Mesenchymal stem cell (in vitro differentiated cells and primary cell): ENCODE measurements at regions not wholly inside any gene's neighbourhood (a gene's known extent, or its start where the extent isn't known, plus 50 kb on each side); places are given as distances from the start of the nearest gene placed in this dataset.
"Not testable (repeated sequence)": the region's sequence is repeated elsewhere in the genome, so short reads cannot be mapped to it uniquely, and the experiment has no call there.

Experiments
- DNase-seq: peaks from one replicate; pipeline ENCODE4 v3.0.0-alpha.2; 2013
- H2AFZ ChIP-seq: one replicate; pipeline ENCODE4 v1.6.1; 2013; ENCODE audit warnings: low read depth, mild to moderate bottlenecking, control low read depth, inconsistent platforms, low read length, moderate library complexity
- H2AK5ac ChIP-seq: 2 replicates; pipeline ENCODE4 v1.6.1; 2013; ENCODE audit warnings: low read length, moderate library complexity, mild to moderate bottlenecking, inconsistent platforms; ENCODE audit not compliant: severe bottlenecking
- H2BK120ac ChIP-seq: one replicate; pipeline ENCODE4 v1.6.1; 2013; ENCODE audit warnings: low read depth, mild to moderate bottlenecking, inconsistent platforms, low read length, moderate library complexity
- H2BK12ac ChIP-seq, 2 experiments: one replicate each; pipeline ENCODE4 v1.6.1; 2013; ENCODE audit warnings: inconsistent platforms in 2 of 2, low read length in 2 of 2, mild to moderate bottlenecking in 2 of 2, moderate library complexity in 2 of 2, control low read depth in 1 of 2
- H2BK15ac ChIP-seq: one replicate; pipeline ENCODE4 v1.6.1; 2013; ENCODE audit warnings: mild to moderate bottlenecking, low read depth, inconsistent platforms; ENCODE audit not compliant: poor library complexity, severe bottlenecking
- H2BK5ac ChIP-seq: 2 replicates; pipeline ENCODE4 v1.6.1; 2013; ENCODE audit warnings: low read depth, mild to moderate bottlenecking, low read length, control low read depth, inconsistent platforms; ENCODE audit not compliant: poor library complexity, severe bottlenecking
- H3K14ac ChIP-seq, 2 experiments: one replicate each; pipeline ENCODE4 v1.6.1; 2013; ENCODE audit warnings: inconsistent platforms in 2 of 2, low read length in 2 of 2, control low read depth in 1 of 2, mild to moderate bottlenecking in 1 of 2, moderate library complexity in 1 of 2
- H3K18ac ChIP-seq, 2 experiments: one replicate each; pipeline ENCODE4 v1.6.1; 2013; ENCODE audit warnings: inconsistent platforms in 2 of 2, low read length in 2 of 2, control low read depth in 1 of 2, low read depth in 1 of 2, mild to moderate bottlenecking in 1 of 2
- H3K23ac ChIP-seq, 2 experiments: one replicate each; pipeline ENCODE4 v1.6.1; 2013; ENCODE audit warnings: inconsistent platforms in 2 of 2, low read length in 2 of 2, mild to moderate bottlenecking in 2 of 2, moderate library complexity in 2 of 2, control low read depth in 1 of 2
- H3K27ac ChIP-seq: 2 replicates; pipeline ENCODE4 v1.5.1; 2013; ENCODE audit warnings: mild to moderate bottlenecking, moderate library complexity, low read length, control low read depth, inconsistent platforms; ENCODE audit not compliant: poor library complexity, severe bottlenecking
- H3K27me3 ChIP-seq, 2 experiments: 2 replicates each; pipeline versions ENCODE4 v1.6.1 to v1.7.0; 2013; ENCODE audit warnings: low read length in 2 of 2, mild to moderate bottlenecking in 2 of 2, moderate library complexity in 2 of 2, control low read depth in 1 of 2, inconsistent platforms in 1 of 2; ENCODE audit not compliant: control insufficient read depth in 1 of 2, insufficient read depth in 1 of 2
- H3K36me3 ChIP-seq, 2 experiments: 2 replicates each; pipeline versions ENCODE4 v1.6.1 to v1.7.0; 2013; ENCODE audit warnings: low read length in 2 of 2, control low read depth in 1 of 2, inconsistent platforms in 1 of 2, low read depth in 1 of 2, mild to moderate bottlenecking in 1 of 2; ENCODE audit not compliant: insufficient read depth in 2 of 2, control insufficient read depth in 1 of 2
- H3K4ac ChIP-seq, 2 experiments: one replicate each; pipeline ENCODE4 v1.6.1; 2013; ENCODE audit warnings: inconsistent platforms in 2 of 2, low read length in 2 of 2, mild to moderate bottlenecking in 2 of 2, moderate library complexity in 2 of 2, control low read depth in 1 of 2, low read depth in 1 of 2
- H3K4me1 ChIP-seq: 2 replicates; pipeline ENCODE4 v1.6.1; 2013; ENCODE audit warnings: low read depth, low read length, control low read depth; ENCODE audit not compliant: control insufficient read depth, insufficient read depth
- H3K4me2 ChIP-seq: 2 replicates; pipeline ENCODE4 v1.6.1; 2013; ENCODE audit warnings: low read length, mild to moderate bottlenecking, inconsistent platforms; ENCODE audit not compliant: poor library complexity, severe bottlenecking
- H3K4me3 ChIP-seq, 2 experiments: 2 replicates each; pipeline versions ENCODE4 v1.5.1 to v1.7.0; 2013; ENCODE audit warnings: low read length in 2 of 2, mild to moderate bottlenecking in 2 of 2, control low read depth in 1 of 2, low read depth in 1 of 2; ENCODE audit not compliant: insufficient read depth in 1 of 2
- H3K79me1 ChIP-seq: replicated peaks from 2 replicates; pipeline ENCODE4 v1.6.1; 2013; ENCODE audit warnings: mild to moderate bottlenecking, control low read depth, low read length, inconsistent platforms; ENCODE audit not compliant: poor library complexity, severe bottlenecking
- H3K9ac ChIP-seq: 2 replicates; pipeline ENCODE4 v1.7.0; 2013; ENCODE audit warnings: mild to moderate bottlenecking, low read length, moderate library complexity
- H3K9me3 ChIP-seq: 2 replicates; pipeline ENCODE4 v1.7.0; 2013; ENCODE audit warnings: mild to moderate bottlenecking, low read length; ENCODE audit not compliant: control insufficient read depth
- H4K8ac ChIP-seq: one replicate; pipeline ENCODE4 v1.6.1; 2013; ENCODE audit warnings: inconsistent platforms, mild to moderate bottlenecking, low read length, moderate library complexity
- H4K91ac ChIP-seq: one replicate; pipeline ENCODE4 v1.6.1; 2013; ENCODE audit warnings: mild to moderate bottlenecking, low read length, inconsistent platforms
- WGBS: methylation state at CpG from one replicate; pipeline ENCODE4 v1.1.7; 2013; ENCODE audit warnings: mixed read lengths; 5-methylcytosine and 5-hydroxymethylcytosine counted together

DNA sequence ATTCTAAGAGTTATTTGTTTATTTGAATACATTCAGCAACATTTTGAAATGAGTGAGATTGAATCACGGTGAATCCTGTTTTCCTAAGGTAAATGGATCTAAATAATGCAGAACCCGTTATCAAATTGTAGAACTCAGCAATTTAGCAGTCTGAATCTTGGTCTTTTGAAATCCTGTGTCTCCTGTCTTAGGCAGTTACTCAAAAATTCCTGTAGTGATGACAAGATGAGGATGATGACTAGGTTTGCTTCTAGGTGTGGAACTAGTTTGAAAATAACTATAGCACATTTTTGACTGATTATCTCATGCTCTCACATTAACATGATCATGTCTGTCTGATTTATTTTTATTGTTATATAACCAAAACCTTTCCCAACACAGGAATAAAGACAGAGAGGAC, 115.0 kb downstream of the RAP2B start:
- no peak overlapping the region for H2BK120ac ChIP-seq
- peaks cover 0 to 3% of the 10 kb centered on the region in 2 experiments for H3K36me3 ChIP-seq
- no peak overlapping the region for H2BK15ac ChIP-seq
- H3K4me1 ChIP-seq = no peaks in the 10 kb centered on the region
- no peak overlapping the region for H3K27ac ChIP-seq
- H2BK5ac ChIP-seq = no peak overlapping the region
- no peak overlapping the region for H3K23ac ChIP-seq
- H2AK5ac ChIP-seq = no peak overlapping the region
- no peaks in the 10 kb centered on the region for H3K9me3 ChIP-seq
- H3K4me3 ChIP-seq = no peak overlapping the region
- no peak overlapping the region for H4K8ac ChIP-seq
- H3K79me1 ChIP-seq = no peaks in the 10 kb centered on the region
- no peak overlapping the region for H4K91ac ChIP-seq
- H2AFZ ChIP-seq = no peak overlapping the region
- no peak overlapping the region for H2BK12ac ChIP-seq
- H3K4me2 ChIP-seq = no peak overlapping the region
- H3K9ac ChIP-seq = no peak overlapping the region
- DNase-seq = no peak
- H3K14ac ChIP-seq = no peak overlapping the region
- H3K18ac ChIP-seq = no peak overlapping the region
- H3K4ac ChIP-seq = no peak overlapping the region
- no peaks in the 10 kb centered on the region for H3K27me3 ChIP-seq
- WGBS = 96% methylated on average over 2 of the region's 2 CpGs

DNA sequence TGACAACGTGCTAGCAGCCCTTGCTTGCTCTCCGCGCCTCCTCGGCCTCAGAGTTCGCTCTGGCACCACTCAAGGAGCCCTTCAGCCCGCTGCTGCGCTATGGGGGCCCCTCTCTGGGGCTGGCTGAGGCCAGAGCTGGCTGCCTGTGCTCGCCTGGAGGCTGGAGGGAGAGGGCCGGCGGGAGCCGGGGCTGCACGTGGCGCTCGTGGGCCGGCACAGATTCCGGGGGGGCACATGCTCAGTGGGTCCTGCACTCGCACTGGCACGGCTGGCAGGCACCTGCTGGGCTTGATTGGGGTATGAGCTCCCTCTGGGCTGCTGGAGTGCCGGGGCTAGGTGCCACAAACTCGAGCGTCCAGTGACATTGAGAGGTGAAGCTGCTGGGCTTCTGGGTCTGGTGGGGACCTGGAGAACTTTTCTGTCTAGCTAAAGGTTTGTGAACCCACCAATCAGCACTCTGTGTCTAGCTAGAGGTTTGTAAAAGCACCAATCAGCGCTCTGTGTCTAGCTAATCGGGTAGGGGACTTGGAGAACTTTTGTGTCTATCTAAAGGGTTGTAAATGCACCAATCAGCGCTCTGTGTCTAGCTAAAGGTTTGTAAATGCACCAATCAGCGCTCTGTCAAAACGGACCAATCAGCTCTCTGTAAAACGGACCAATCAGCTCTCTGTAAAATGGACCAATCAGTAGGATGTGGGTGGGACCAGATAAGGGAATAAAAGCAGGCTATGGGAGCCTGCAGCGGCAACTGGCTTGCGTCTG, 119.4 kb downstream of the RAP2B start:
- not testable (repeated sequence) for H2AK5ac ChIP-seq, H2AFZ ChIP-seq, H2BK15ac ChIP-seq, DNase-seq, H3K14ac ChIP-seq, H4K8ac ChIP-seq, H3K27me3 ChIP-seq, H3K36me3 ChIP-seq, H3K4ac ChIP-seq, H2BK5ac ChIP-seq, H3K79me1 ChIP-seq, H3K9me3 ChIP-seq, H3K18ac ChIP-seq, H4K91ac ChIP-seq, H2BK120ac ChIP-seq, H3K4me1 ChIP-seq, H3K9ac ChIP-seq, H3K4me2 ChIP-seq, H3K23ac ChIP-seq, H3K4me3 ChIP-seq, H3K27ac ChIP-seq
- peak overlapping the region in 1 of 2 experiments; percentile 48 for H2BK12ac ChIP-seq
- 93% methylated on average over 29 of the region's 29 CpGs for WGBS

GRCh38 chr3:153282355-153282754, 120.3 kb downstream of the RAP2B start:
- no peaks in the 10 kb centered on the region for H3K27me3 ChIP-seq
- no peak overlapping the region for H3K18ac ChIP-seq
- no peak overlapping the region for H2BK12ac ChIP-seq
- no peak overlapping the region for H3K14ac ChIP-seq
- H3K4me3 ChIP-seq = no peak overlapping the region
- H2AK5ac ChIP-seq = no peak overlapping the region
- DNase-seq = no peak
- H3K9ac ChIP-seq = no peak overlapping the region
- H3K23ac ChIP-seq = no peak overlapping the region
- H3K4me2 ChIP-seq = no peak overlapping the region
- H2AFZ ChIP-seq = no peak overlapping the region
- H3K36me3 ChIP-seq = peaks cover 0 to 3% of the 10 kb centered on the region in 2 experiments
- 97% methylated on average over 5 of the region's 5 CpGs for WGBS
- no peak overlapping the region for H2BK15ac ChIP-seq
- no peak overlapping the region for H2BK120ac ChIP-seq
- H3K79me1 ChIP-seq = no peaks in the 10 kb centered on the region
- no peak overlapping the region for H4K91ac ChIP-seq
- H3K9me3 ChIP-seq = no peaks in the 10 kb centered on the region
- no peak overlapping the region for H3K27ac ChIP-seq
- H3K4ac ChIP-seq = no peak overlapping the region
- peaks cover 2% of the 10 kb centered on the region for H3K4me1 ChIP-seq
- no peak overlapping the region for H2BK5ac ChIP-seq
- H4K8ac ChIP-seq = no peak overlapping the region

- Histone ChIP-seq H2BK12ac (no peak overlapping the region), H3K27ac (no peak overlapping the region), H2BK15ac (no peak overlapping the region), H4K8ac (no peak overlapping the region), H2AK5ac (no peak overlapping the region), H3K4me1 (peaks cover 2% of the 10 kb centered on the region), H3K23ac (no peak overlapping the region), H3K4me2 (no peak overlapping the region), H4K91ac (no peak overlapping the region), H3K79me1 (no peaks in the 10 kb centered on the region), H3K18ac (no peak overlapping the region), H3K14ac (no peak overlapping the region), H3K4ac (no peak overlapping the region), H2BK5ac (no peak overlapping the region), H3K9me3 (no peaks in the 10 kb centered on the region), H2BK120ac (no peak overlapping the region), H3K4me3 (peak overlapping the region in 1 of 2 experiments; percentile 3), H2AFZ (no peak overlapping the region), H3K9ac (peak overlapping the region; percentile 90), H3K27me3 (no peaks in the 10 kb centered on the region), H3K36me3 (peaks cover 0 to 3% of the 10 kb centered on the region in 2 experiments)
- DNase-seq = peak; percentile 89
- 0% methylated on average over 3 of the region's 4 CpGs for WGBS
Measured at GRCh38 chr3:153284282-153284938, 122.4 kb downstream of the RAP2B start.
